ENCODE measurements at regions not wholly inside any gene's neighbourhood (a gene's known extent, or its start where the extent isn't known, plus 50 kb on each side); places are given as distances from the start of the nearest gene placed in this dataset.
"Not testable (repeated sequence)": the region's sequence is repeated elsewhere in the genome, so short reads cannot be mapped to it uniquely, and the experiment has no call there.

DNA sequence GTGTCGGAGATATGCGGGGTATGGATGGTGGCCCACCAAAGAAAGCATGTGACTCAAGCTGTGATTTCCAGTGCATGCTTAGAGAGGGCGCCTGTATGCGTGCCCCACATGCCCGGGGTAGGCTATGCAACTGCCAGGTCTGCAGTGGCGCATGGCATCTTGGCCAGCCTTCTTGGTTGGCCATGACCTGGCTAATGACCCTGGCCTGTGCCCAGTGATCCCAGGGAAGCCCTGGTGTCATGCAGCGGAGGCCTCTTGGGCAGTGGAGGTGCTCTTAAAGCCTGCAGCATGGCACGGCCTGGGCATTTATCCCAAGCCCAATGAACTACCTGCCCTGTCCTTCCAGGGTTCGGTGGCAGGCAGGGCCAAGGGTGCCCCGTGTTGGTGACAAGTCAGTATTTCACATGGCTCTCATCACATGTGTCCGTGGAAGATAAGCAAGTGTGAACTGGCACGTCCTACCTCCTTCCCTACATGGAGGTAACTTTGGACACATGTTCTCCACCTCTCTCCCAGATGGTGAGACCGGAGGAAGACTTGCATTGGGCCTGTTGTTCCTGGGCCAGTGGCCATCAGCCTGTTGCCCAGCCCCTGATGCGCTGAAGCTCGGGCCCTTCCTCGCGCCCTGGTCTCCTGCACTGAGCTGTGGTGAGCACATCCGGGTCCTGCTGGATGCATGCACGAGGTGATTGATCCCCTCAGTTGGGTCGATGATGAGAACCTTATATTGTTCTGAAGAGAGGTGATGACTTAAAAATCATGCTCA, 192.0 kb downstream of the UBE3A start:
- ChIA-PET CTCF (no interaction called here), POLR2A (no interaction called here)
- H3K4me3 ChIP-seq (ENCODE audit: control extremely low read depth in 1 of 5, extremely low read depth in 1 of 5, insufficient read depth in 1 of 5, low read depth in 2 of 5, low read length in 4 of 5): no peak overlapping the region
- H2AFZ ChIP-seq (ENCODE audit: insufficient read depth, low read depth, low read length, poor library complexity, severe bottlenecking): no peak overlapping the region
- ATAC-seq (ENCODE audit: low read depth): no peak
- H3K27me3 ChIP-seq (replicated peaks in 1 of 4; ENCODE audit: control extremely low read depth in 1 of 4, control insufficient read depth in 3 of 4, insufficient read depth in 4 of 4, low read length in 3 of 4): no peaks in the 10 kb centered on the region
- no peak for DNase-seq
- H4K20me1 ChIP-seq (ENCODE audit: control insufficient read depth, insufficient read depth, low read length, poor library complexity, severe bottlenecking): no peaks in the 10 kb centered on the region
- H3K79me2 ChIP-seq (ENCODE audit: control insufficient read depth, insufficient read depth, low read length): no peaks in the 10 kb centered on the region
- TF ChIP-seq EZH2 (IDR thresholded peaks at IDR 0.05; ENCODE audit: borderline replicate concordance, insufficient read depth, low read depth, low read length, poor library complexity, severe bottlenecking): no peak
- no peak for TF ChIP-seq CTCF (IDR thresholded peaks at IDR 0.05)
- H3K27me3 Mint-ChIP-seq: no peaks in the 10 kb centered on the region
- no peak overlapping the region for H3K4me3 Mint-ChIP-seq
- H3K4me1 Mint-ChIP-seq: no peaks in the 10 kb centered on the region
- no peak overlapping the region for H3K27ac ChIP-seq (ENCODE audit: low read length in 2 of 2)
- H3K9me3 ChIP-seq (ENCODE audit: control extremely low read depth in 1 of 3, control insufficient read depth in 2 of 3, insufficient read depth in 1 of 3, low read length in 2 of 3): peaks cover 0 to 96% (median 0%) of the 10 kb centered on the region in 3 donors
- no peaks in the 10 kb centered on the region for H3K4me1 ChIP-seq (ENCODE audit: control insufficient read depth in 2 of 2, insufficient read depth in 2 of 2, low read length in 2 of 2)
- no peak overlapping the region for H3K4me2 ChIP-seq (replicated peaks; ENCODE audit: low read depth, low read length, poor library complexity, severe bottlenecking)
- WGBS (ENCODE audit: insufficient coverage): 93% methylated on average over 18 of the region's 20 CpGs
- H3K9ac ChIP-seq (ENCODE audit: low read length): no peak overlapping the region
- intact Hi-C loops (cut with micrococcal nuclease): no loop called here
- H3K27ac Mint-ChIP-seq: no peak overlapping the region
- H3K9me3 Mint-ChIP-seq (ENCODE audit: insufficient read depth): peaks cover 2% of the 10 kb centered on the region
- H3K36me3 ChIP-seq (replicated peaks in 1 of 2; ENCODE audit: control extremely low read depth in 1 of 2, control insufficient read depth in 1 of 2, extremely low read depth in 1 of 2, insufficient read depth in 2 of 2, low read length in 1 of 2): no peaks in the 10 kb centered on the region

DNA sequence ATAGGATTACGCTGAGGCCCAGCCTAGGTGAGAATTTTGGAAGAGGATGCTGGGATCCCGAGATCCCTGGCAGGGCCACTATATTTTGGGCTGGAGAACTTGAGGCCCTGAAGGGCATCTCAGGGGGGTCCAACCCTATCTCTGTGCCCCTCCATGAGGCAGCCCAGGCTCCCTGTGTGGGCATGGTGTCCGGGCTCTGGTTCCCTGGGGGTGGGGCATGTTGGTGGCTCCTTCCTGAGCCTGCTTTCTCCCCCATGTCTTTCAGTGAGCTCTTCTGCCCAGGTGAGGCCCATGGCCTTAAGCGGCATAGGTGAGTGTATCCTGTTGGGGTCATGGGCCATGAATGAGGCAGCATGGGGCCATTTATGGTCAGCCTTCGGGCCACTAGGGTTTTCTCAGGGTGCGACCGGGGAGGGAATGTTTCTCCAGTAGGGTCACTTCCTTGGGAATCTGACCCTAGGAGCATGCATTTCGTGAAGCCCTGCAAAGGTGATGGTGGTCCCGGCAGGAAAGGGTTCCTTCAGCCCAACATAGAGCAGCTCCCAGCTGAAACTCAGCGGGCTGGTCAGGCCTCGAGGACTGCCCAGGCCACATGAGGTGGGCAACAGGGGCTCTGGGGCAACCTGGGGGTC, 191.3 kb downstream of the UBE3A start:
- H3K4me3 Mint-ChIP-seq: no peak overlapping the region
- H3K9me3 ChIP-seq (ENCODE audit: control extremely low read depth in 1 of 3, control insufficient read depth in 2 of 3, insufficient read depth in 1 of 3, low read length in 2 of 3): peaks cover 0 to 95% (median 0%) of the 10 kb centered on the region in 3 donors
- CTCF ChIA-PET: no interaction called here
- no peak for TF ChIP-seq CTCF (IDR thresholded peaks at IDR 0.05)
- no peak for TF ChIP-seq EZH2 (IDR thresholded peaks at IDR 0.05; ENCODE audit: borderline replicate concordance, insufficient read depth, low read depth, low read length, poor library complexity, severe bottlenecking)
- 92% methylated on average over 9 of the region's 11 CpGs for WGBS (ENCODE audit: insufficient coverage)
- no peaks in the 10 kb centered on the region for H3K79me2 ChIP-seq (ENCODE audit: control insufficient read depth, insufficient read depth, low read length)
- no peak for ATAC-seq (ENCODE audit: low read depth)
- no peaks in the 10 kb centered on the region for H3K27me3 Mint-ChIP-seq
- no peaks in the 10 kb centered on the region for H4K20me1 ChIP-seq (ENCODE audit: control insufficient read depth, insufficient read depth, low read length, poor library complexity, severe bottlenecking)
- H3K27ac ChIP-seq (ENCODE audit: low read length in 2 of 2): no peak overlapping the region
- no peak overlapping the region for H3K27ac Mint-ChIP-seq
- H3K4me1 ChIP-seq (ENCODE audit: control insufficient read depth in 2 of 2, insufficient read depth in 2 of 2, low read length in 2 of 2): no peaks in the 10 kb centered on the region
- no peak overlapping the region for H3K4me2 ChIP-seq (replicated peaks; ENCODE audit: low read depth, low read length, poor library complexity, severe bottlenecking)
- H3K36me3 ChIP-seq (replicated peaks in 1 of 2; ENCODE audit: control extremely low read depth in 1 of 2, control insufficient read depth in 1 of 2, extremely low read depth in 1 of 2, insufficient read depth in 2 of 2, low read length in 1 of 2): no peaks in the 10 kb centered on the region
- no peak overlapping the region for H3K9ac ChIP-seq (ENCODE audit: low read length)
- H3K4me3 ChIP-seq (ENCODE audit: control extremely low read depth in 1 of 5, extremely low read depth in 1 of 5, insufficient read depth in 1 of 5, low read depth in 2 of 5, low read length in 4 of 5): no peak overlapping the region
- peaks cover 2% of the 10 kb centered on the region for H3K9me3 Mint-ChIP-seq (ENCODE audit: insufficient read depth)
- H2AFZ ChIP-seq (ENCODE audit: insufficient read depth, low read depth, low read length, poor library complexity, severe bottlenecking): no peak overlapping the region
- no peak for DNase-seq
- no peaks in the 10 kb centered on the region for H3K4me1 Mint-ChIP-seq
- intact Hi-C loops (cut with micrococcal nuclease): no loop called here
- H3K27me3 ChIP-seq (replicated peaks in 1 of 4; ENCODE audit: control extremely low read depth in 1 of 4, control insufficient read depth in 3 of 4, insufficient read depth in 4 of 4, low read length in 3 of 4): no peaks in the 10 kb centered on the region
- POLR2A ChIA-PET: no interaction called here

DNA sequence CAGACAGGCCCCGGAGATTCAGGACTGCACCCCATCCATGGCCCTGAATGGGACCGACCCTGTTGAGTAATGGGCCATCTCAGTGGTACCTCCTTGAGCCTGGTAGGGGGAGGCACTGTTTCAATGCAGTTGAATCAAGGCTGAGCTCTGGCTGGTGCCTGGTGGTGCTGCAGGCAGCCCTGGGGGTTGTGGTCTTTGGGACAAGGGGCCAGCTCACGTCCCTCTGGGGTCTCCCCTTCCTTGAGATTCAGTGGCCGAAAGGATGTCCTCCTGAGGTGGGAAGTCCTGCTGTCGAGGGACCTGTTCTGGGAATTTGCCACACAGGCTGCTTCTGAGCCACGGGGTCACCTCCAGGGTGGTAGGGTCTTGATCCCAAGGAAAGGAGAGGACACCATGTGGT, 190.7 kb downstream of the UBE3A start:
- H3K9me3 Mint-ChIP-seq (ENCODE audit: insufficient read depth); DNase-seq; H3K4me3 ChIP-seq (ENCODE audit: control extremely low read depth in 1 of 5, extremely low read depth in 1 of 5, insufficient read depth in 1 of 5, low read depth in 2 of 5, low read length in 4 of 5); CTCF ChIA-PET; H3K4me1 Mint-ChIP-seq; POLR2A ChIA-PET; H3K4me3 Mint-ChIP-seq; H3K79me2 ChIP-seq (ENCODE audit: control insufficient read depth, insufficient read depth, low read length); H2AFZ ChIP-seq (ENCODE audit: insufficient read depth, low read depth, low read length, poor library complexity, severe bottlenecking); H3K9ac ChIP-seq (ENCODE audit: low read length); H3K27ac Mint-ChIP-seq; H3K4me1 ChIP-seq (ENCODE audit: control insufficient read depth in 2 of 2, insufficient read depth in 2 of 2, low read length in 2 of 2); H3K27ac ChIP-seq (ENCODE audit: low read length in 2 of 2); intact Hi-C loops (cut with micrococcal nuclease); H3K27me3 ChIP-seq (replicated peaks in 1 of 4; ENCODE audit: control extremely low read depth in 1 of 4, control insufficient read depth in 3 of 4, insufficient read depth in 4 of 4, low read length in 3 of 4); H4K20me1 ChIP-seq (ENCODE audit: control insufficient read depth, insufficient read depth, low read length, poor library complexity, severe bottlenecking); H3K27me3 Mint-ChIP-seq; H3K36me3 ChIP-seq (replicated peaks in 1 of 2; ENCODE audit: control extremely low read depth in 1 of 2, control insufficient read depth in 1 of 2, extremely low read depth in 1 of 2, insufficient read depth in 2 of 2, low read length in 1 of 2); ATAC-seq (ENCODE audit: low read depth); H3K4me2 ChIP-seq (replicated peaks; ENCODE audit: low read depth, low read length, poor library complexity, severe bottlenecking): not testable (repeated sequence)
- peaks cover 0 to 90% (median 0%) of the 10 kb centered on the region in 3 donors for H3K9me3 ChIP-seq (ENCODE audit: control extremely low read depth in 1 of 3, control insufficient read depth in 2 of 3, insufficient read depth in 1 of 3, low read length in 2 of 3)
- whole genome bisulfite sequencing (ENCODE audit: insufficient coverage): 83% methylated on average over 4 of the region's 6 CpGs
